SK-N-SH (cell line): ENCODE measurements at regions not wholly inside any gene's neighbourhood (a gene's known extent, or its start where the extent isn't known, plus 50 kb on each side); places are given as distances from the start of the nearest gene placed in this dataset.

Source experiments
- CTCF ChIP-seq: fragments of 200-600 bp; sonication (generic); IDR thresholded peaks from 2 replicates; pipeline ENCODE4 v1.6.1; 2017; ENCODE audit warnings: antibody characterized with exemption, mild to moderate bottlenecking, moderate library complexity
- EP300 ChIP-seq, 2 experiments: IDR thresholded peaks; 2 replicates each; pipeline versions ENCODE4 v1.4.0 to v1.6.1; 2012; ENCODE audit warnings: borderline replicate concordance in 1 of 2, low read depth in 1 of 2, low read length in 1 of 2
- GABPA ChIP-seq: IDR thresholded peaks from 2 replicates; pipeline ENCODE4 v1.4.0; 2012; ENCODE audit warnings: low read depth, mild to moderate bottlenecking
- NRF1 ChIP-seq: IDR thresholded peaks from 2 replicates; pipeline ENCODE4 v1.6.1; 2012; ENCODE audit warnings: low read depth, mild to moderate bottlenecking, low read length
- YY1 ChIP-seq: IDR thresholded peaks from 2 replicates; pipeline ENCODE4 v1.4.0; 2012; ENCODE audit warnings: low read depth, mild to moderate bottlenecking
- TF ChIP-seq, protein P1 (sequence below): IDR thresholded peaks from 2 replicates; pipeline ENCODE4 v1.4.0; 2012; ENCODE audit warnings: low read depth

- TF ChIP-seq YY1 (no peak), NRF1 (no peak), GABPA (no peak), CTCF (no peak), EP300 (IDR thresholded peaks at IDR 0.05; ENCODE audit: borderline replicate concordance in 1 of 2, low read depth in 1 of 2, low read length in 1 of 2) (no peak)
- TF ChIP-seq, protein P1, sequence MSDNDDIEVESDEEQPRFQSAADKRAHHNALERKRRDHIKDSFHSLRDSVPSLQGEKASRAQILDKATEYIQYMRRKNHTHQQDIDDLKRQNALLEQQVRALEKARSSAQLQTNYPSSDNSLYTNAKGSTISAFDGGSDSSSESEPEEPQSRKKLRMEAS, result no peak
These were observed 166.3 kb upstream of the SULF2 start for GRCh38 chr20:47951521-47951971.
